Right lobe of liver (tissue), 4 donors: ENCODE measurements at regions not wholly inside any gene's neighbourhood (a gene's known extent, or its start where the extent isn't known, plus 50 kb on each side); places are given as distances from the start of the nearest gene placed in this dataset.

Experiments
- CTCF ChIP-seq, 4 donors: fragments of 200-600 bp in 3 of 4; fragments of 450-650 bp in 1 of 4; IDR thresholded peaks; one replicate each; pipeline versions ENCODE4 v1.5.1 to v1.8.0; 2016 to 2022; ENCODE audit warnings: antibody characterized with exemption in 4 of 4, mild to moderate bottlenecking in 2 of 4
- POLR2A ChIP-seq: fragments of 450-650 bp; IDR thresholded peaks from one replicate; pipeline ENCODE4 v1.6.1; 2017; ENCODE audit warnings: antibody characterized with exemption, mild to moderate bottlenecking
- donor health status: DM: no; HTN: no; CAD: no.
- donor health status: DM: no; HTN: no; CAD: no.
- donor health status: DM: no; HTN: yes; CAD: no.

GRCh38 chr2:239797316-239797715, 227.8 kb downstream of the NDUFA10 start:
- no peak for TF ChIP-seq CTCF (IDR thresholded peaks at IDR 0.05)
- no peak for TF ChIP-seq POLR2A
